ENCODE measurements at regions not wholly inside any gene's neighbourhood (a gene's known extent, or its start where the extent isn't known, plus 50 kb on each side); places are given as distances from the start of the nearest gene placed in this dataset.

- Histone ChIP-seq H3T11ph (ENCODE audit: low read length) (no peak overlapping the region), H3K56ac (ENCODE audit: insufficient read length, low read depth, low read length) (no peak overlapping the region), H3K4me2 (ENCODE audit: insufficient read depth, insufficient read length, low read length) (no peak overlapping the region), H3K9ac (ENCODE audit: extremely low read depth, insufficient read length, low read length) (no peak overlapping the region), H3K9me3 (ENCODE audit: control insufficient read depth, low read depth, low read length) (no peaks in the 10 kb centered on the region), H2BK120ac (ENCODE audit: low read depth, low read length, poor library complexity, severe bottlenecking) (peak overlapping the region; percentile 67), H4K8ac (replicated peaks; ENCODE audit: insufficient read length, low read depth, low read length) (no peak overlapping the region), H3K14ac (ENCODE audit: insufficient read depth, low read length) (no peak overlapping the region), H3K4me1 (ENCODE audit: insufficient read depth, low read length) (peaks cover 5% of the 10 kb centered on the region; the same call in 1 of the 2 replicates), H2BK20ac (ENCODE audit: low read depth, low read length, poor library complexity, severe bottlenecking) (no peak overlapping the region), H3K79me1 (ENCODE audit: insufficient read depth, low read depth, low read length, poor library complexity, severe bottlenecking) (no peaks in the 10 kb centered on the region), H2AK5ac (ENCODE audit: insufficient read length, low read length) (no peak overlapping the region), H4K91ac (ENCODE audit: insufficient read length, low read depth, low read length) (no peak overlapping the region), H3K79me2 (ENCODE audit: insufficient read depth, low read length) (no peaks in the 10 kb centered on the region), H3K27me3 (ENCODE audit: insufficient read depth, low read length) (no peaks in the 10 kb centered on the region), H4K5ac (ENCODE audit: insufficient read length, low read depth, low read length) (no peak overlapping the region), H3K18ac (ENCODE audit: insufficient read length, low read depth, low read length) (no peak overlapping the region), H3K23ac (ENCODE audit: insufficient read length, low read depth, low read length) (no peak overlapping the region), H4K20me1 (ENCODE audit: control insufficient read depth, insufficient read depth, insufficient read length) (no peaks in the 10 kb centered on the region), H2BK15ac (ENCODE audit: low read depth, low read length) (no peak overlapping the region), H3K27ac (ENCODE audit: insufficient read length, low read depth, low read length) (no peak overlapping the region), H3K4ac (ENCODE audit: low read depth, low read length) (no peak overlapping the region), H2AFZ (ENCODE audit: low read length) (no peak overlapping the region), H2BK5ac (ENCODE audit: insufficient read length, low read length) (no peak overlapping the region), H2BK12ac (ENCODE audit: insufficient read length, low read depth, low read length) (no peak overlapping the region), H3K23me2 (ENCODE audit: insufficient read length, low read depth, low read length, poor library complexity, severe bottlenecking) (no peaks in the 10 kb centered on the region)
- Mint-ChIP-seq H3K27me3 (ENCODE audit: low read depth) (no peaks in the 10 kb centered on the region), H3K9me3 (no peaks in the 10 kb centered on the region), H3K4me1 (peaks cover 32 to 33% of the 10 kb centered on the region in 2 experiments), H3K36me3 (ENCODE audit: insufficient read depth in 1 of 3, low read depth in 3 of 3) (no peaks in the 10 kb centered on the region), H3K27ac (no peak overlapping the region), H3K4me3 (no peak overlapping the region)
- WGBS (ENCODE audit: extremely low coverage, insufficient read length, low lambda C conversion rate) = no CpG with 5 or more reads among the region's 4 CpGs
- DNase-seq = no peak
- TF ChIP-seq, protein P1, sequence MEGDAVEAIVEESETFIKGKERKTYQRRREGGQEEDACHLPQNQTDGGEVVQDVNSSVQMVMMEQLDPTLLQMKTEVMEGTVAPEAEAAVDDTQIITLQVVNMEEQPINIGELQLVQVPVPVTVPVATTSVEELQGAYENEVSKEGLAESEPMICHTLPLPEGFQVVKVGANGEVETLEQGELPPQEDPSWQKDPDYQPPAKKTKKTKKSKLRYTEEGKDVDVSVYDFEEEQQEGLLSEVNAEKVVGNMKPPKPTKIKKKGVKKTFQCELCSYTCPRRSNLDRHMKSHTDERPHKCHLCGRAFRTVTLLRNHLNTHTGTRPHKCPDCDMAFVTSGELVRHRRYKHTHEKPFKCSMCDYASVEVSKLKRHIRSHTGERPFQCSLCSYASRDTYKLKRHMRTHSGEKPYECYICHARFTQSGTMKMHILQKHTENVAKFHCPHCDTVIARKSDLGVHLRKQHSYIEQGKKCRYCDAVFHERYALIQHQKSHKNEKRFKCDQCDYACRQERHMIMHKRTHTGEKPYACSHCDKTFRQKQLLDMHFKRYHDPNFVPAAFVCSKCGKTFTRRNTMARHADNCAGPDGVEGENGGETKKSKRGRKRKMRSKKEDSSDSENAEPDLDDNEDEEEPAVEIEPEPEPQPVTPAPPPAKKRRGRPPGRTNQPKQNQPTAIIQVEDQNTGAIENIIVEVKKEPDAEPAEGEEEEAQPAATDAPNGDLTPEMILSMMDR (conservative IDR thresholded peaks at IDR 0.05) = no peak
These were observed 152.4 kb upstream of the DPH6 start for GRCh38 chr15:35698331-35698730.

All from H9 (cell line).